ENCODE measurements at regions not wholly inside any gene's neighbourhood (a gene's known extent, or its start where the extent isn't known, plus 50 kb on each side); places are given as distances from the start of the nearest gene placed in this dataset.

- Histone ChIP-seq H3K4me1 (ENCODE audit: low read length) (no peaks in the 10 kb centered on the region), H3K9ac (ENCODE audit: low read length) (no peak overlapping the region), H3K4me3 (ENCODE audit: low read length) (no peak overlapping the region), H3F3A (ENCODE audit: insufficient read depth, low read length) (no peaks in the 10 kb centered on the region), H3K27me3 (replicated peaks; ENCODE audit: insufficient read depth, low read length) (no peaks in the 10 kb centered on the region), H3K79me2 (ENCODE audit: low read length) (no peaks in the 10 kb centered on the region), H3K36me3 (replicated peaks; ENCODE audit: insufficient read depth, low read length) (no peaks in the 10 kb centered on the region), H2AFZ (ENCODE audit: low read length) (no peak overlapping the region), H3K4me2 (ENCODE audit: low read depth, low read length) (no peak overlapping the region), H3K27ac (ENCODE audit: low read length) (no peak overlapping the region), H3K9me3 (replicated peaks; ENCODE audit: insufficient read depth, low read length) (no peaks in the 10 kb centered on the region), H3K9me2 (replicated peaks; ENCODE audit: insufficient read depth, low read length) (no peaks in the 10 kb centered on the region), H4K20me1 (ENCODE audit: insufficient read depth, low read length) (no peaks in the 10 kb centered on the region)
- no peak for DNase-seq
- TF ChIP-seq, protein P1, sequence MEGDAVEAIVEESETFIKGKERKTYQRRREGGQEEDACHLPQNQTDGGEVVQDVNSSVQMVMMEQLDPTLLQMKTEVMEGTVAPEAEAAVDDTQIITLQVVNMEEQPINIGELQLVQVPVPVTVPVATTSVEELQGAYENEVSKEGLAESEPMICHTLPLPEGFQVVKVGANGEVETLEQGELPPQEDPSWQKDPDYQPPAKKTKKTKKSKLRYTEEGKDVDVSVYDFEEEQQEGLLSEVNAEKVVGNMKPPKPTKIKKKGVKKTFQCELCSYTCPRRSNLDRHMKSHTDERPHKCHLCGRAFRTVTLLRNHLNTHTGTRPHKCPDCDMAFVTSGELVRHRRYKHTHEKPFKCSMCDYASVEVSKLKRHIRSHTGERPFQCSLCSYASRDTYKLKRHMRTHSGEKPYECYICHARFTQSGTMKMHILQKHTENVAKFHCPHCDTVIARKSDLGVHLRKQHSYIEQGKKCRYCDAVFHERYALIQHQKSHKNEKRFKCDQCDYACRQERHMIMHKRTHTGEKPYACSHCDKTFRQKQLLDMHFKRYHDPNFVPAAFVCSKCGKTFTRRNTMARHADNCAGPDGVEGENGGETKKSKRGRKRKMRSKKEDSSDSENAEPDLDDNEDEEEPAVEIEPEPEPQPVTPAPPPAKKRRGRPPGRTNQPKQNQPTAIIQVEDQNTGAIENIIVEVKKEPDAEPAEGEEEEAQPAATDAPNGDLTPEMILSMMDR (IDR thresholded peaks at IDR 0.05; ENCODE audit: low read length): no peak
- no peak for TF ChIP-seq EZH2phosphoT487 (IDR thresholded peaks at IDR 0.05; ENCODE audit: low read length)
- no peak for TF ChIP-seq EZH2 (optimal IDR thresholded peaks at IDR 0.05; ENCODE audit: low read depth, low read length)
Observed at GRCh38 chr16:16877061-16877460, 498.1 kb downstream of the NPIPA7 start.

GRCh38 chr16:16879567-16880251 lies 500.8 kb downstream of the NPIPA7 start:
- Histone ChIP-seq H3F3A (ENCODE audit: insufficient read depth, low read length) (no peaks in the 10 kb centered on the region), H3K27ac (ENCODE audit: low read length) (no peak overlapping the region), H3K27me3 (replicated peaks; ENCODE audit: insufficient read depth, low read length) (no peaks in the 10 kb centered on the region), H3K36me3 (replicated peaks; ENCODE audit: insufficient read depth, low read length) (no peaks in the 10 kb centered on the region), H3K9ac (ENCODE audit: low read length) (no peak overlapping the region), H3K4me2 (ENCODE audit: low read depth, low read length) (no peak overlapping the region), H3K4me3 (ENCODE audit: low read length) (no peak overlapping the region), H3K4me1 (ENCODE audit: low read length) (no peaks in the 10 kb centered on the region), H2AFZ (ENCODE audit: low read length) (no peak overlapping the region), H3K9me2 (replicated peaks; ENCODE audit: insufficient read depth, low read length) (no peaks in the 10 kb centered on the region), H3K79me2 (ENCODE audit: low read length) (no peaks in the 10 kb centered on the region), H4K20me1 (ENCODE audit: insufficient read depth, low read length) (no peaks in the 10 kb centered on the region), H3K9me3 (replicated peaks; ENCODE audit: insufficient read depth, low read length) (no peaks in the 10 kb centered on the region)
- DNase-seq: no peak
- no peak for TF ChIP-seq EZH2 (optimal IDR thresholded peaks at IDR 0.05; ENCODE audit: low read depth, low read length)
- TF ChIP-seq, protein P1 (IDR thresholded peaks at IDR 0.05; ENCODE audit: low read length): no peak
- no peak for TF ChIP-seq EZH2phosphoT487 (IDR thresholded peaks at IDR 0.05; ENCODE audit: low read length)

DNA sequence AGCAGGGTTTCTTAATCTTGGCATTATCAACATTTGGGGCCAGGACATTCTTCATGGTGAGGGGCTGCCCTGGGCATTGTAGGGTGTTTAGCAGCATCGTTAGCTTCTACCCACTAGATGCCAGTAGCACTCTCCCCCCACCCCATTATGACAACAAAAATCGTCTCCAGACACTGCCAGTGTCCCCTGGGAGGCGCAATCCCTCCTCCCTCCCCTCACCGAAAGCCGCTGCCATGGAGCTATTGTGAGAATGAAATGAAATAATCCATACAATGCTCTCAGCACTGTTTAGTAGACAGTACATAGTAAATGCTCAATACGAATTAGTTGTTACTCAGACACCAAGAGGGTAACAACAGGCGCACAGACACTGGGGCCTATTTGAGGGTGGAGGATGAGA lies 502.9 kb downstream of the NPIPA7 start:
- Histone ChIP-seq H3K27ac (ENCODE audit: low read length) (no peak overlapping the region), H3K36me3 (replicated peaks; ENCODE audit: insufficient read depth, low read length) (no peaks in the 10 kb centered on the region), H3K9me2 (replicated peaks; ENCODE audit: insufficient read depth, low read length) (no peaks in the 10 kb centered on the region), H3K4me2 (ENCODE audit: low read depth, low read length) (no peak overlapping the region), H4K20me1 (ENCODE audit: insufficient read depth, low read length) (no peaks in the 10 kb centered on the region), H3K27me3 (replicated peaks; ENCODE audit: insufficient read depth, low read length) (no peaks in the 10 kb centered on the region), H3K9me3 (replicated peaks; ENCODE audit: insufficient read depth, low read length) (no peaks in the 10 kb centered on the region), H3F3A (ENCODE audit: insufficient read depth, low read length) (no peaks in the 10 kb centered on the region), H3K4me3 (ENCODE audit: low read length) (no peak overlapping the region), H2AFZ (ENCODE audit: low read length) (no peak overlapping the region), H3K79me2 (ENCODE audit: low read length) (no peaks in the 10 kb centered on the region), H3K4me1 (ENCODE audit: low read length) (no peaks in the 10 kb centered on the region), H3K9ac (ENCODE audit: low read length) (no peak overlapping the region)
- DNase-seq: no peak
- TF ChIP-seq EZH2 (optimal IDR thresholded peaks at IDR 0.05; ENCODE audit: low read depth, low read length) (no peak), EZH2phosphoT487 (IDR thresholded peaks at IDR 0.05; ENCODE audit: low read length) (no peak)
- TF ChIP-seq, protein P1 (IDR thresholded peaks at IDR 0.05; ENCODE audit: low read length): no peak
